MG63 (cell line): ENCODE measurements at regions not wholly inside any gene's neighbourhood (a gene's known extent, or its start where the extent isn't known, plus 50 kb on each side); places are given as distances from the start of the nearest gene placed in this dataset.
A peak's percentile ranks its signal among the peaks of the same experiment; 100 is the strongest.

ENCODE experiments used
- DNase-seq: peaks from one replicate; pipeline ENCODE4 v3.0.0-alpha.2; 2020
- H3K27me3 ChIP-seq: fragments of 250-450 bp; sonication (Bioruptor Pico); 2 replicates; pipeline ENCODE4 v1.5.1; 2020; ENCODE audit warnings: mild to moderate bottlenecking, moderate library complexity
- H3K36me3 ChIP-seq: fragments of 250-450 bp; sonication (Bioruptor Pico); 2 replicates; pipeline ENCODE4 v1.5.1; 2020; ENCODE audit warnings: mild to moderate bottlenecking, moderate library complexity
- H3K4me3 ChIP-seq: fragments of 250-450 bp; sonication (Bioruptor Pico); 2 replicates; pipeline ENCODE4 v1.5.1; 2020; ENCODE audit warnings: mild to moderate bottlenecking, moderate library complexity
- H3K9me3 ChIP-seq: fragments of 250-450 bp; sonication (Bioruptor Pico); 2 replicates; pipeline ENCODE4 v1.5.1; 2020; ENCODE audit warnings: mild to moderate bottlenecking, moderate library complexity

DNA sequence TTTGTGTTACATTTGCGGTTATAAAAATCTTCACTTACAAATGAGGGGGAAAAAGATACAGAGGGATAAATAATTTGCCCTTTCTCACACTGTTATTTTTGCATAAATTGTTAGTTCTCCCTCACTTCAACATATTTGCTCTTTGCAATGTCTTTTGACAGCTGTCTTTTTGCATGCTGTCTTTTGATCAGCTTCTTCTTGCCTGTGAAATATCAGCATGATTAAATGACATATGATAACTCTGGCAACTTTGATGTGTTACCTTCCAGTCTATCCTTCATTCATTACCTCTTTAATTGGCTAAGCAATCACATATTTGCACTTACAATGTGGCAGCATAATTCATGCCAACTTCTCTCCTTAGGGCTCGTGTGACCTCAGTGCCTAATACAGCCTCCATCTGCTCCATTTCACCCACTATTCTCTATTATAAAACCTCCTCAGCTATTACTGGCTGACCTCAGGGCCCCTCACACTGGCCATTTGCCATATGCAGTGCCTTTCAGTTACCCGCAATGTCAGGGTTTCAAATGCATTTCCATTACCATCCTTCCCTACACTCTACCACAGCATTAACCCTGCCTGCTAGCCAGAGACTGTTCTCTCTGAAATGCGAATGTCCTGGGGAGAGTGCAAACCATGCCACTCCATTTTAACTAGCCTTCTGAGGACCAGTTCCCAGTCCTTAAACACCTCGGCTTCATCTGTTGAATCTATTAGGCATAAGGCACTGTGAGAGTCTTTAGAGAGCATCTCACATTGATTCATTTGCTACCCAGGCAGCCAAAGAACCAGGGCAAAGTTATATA, 1056.6 kb upstream of the CHAC2 start:
- Histone ChIP-seq H3K27me3 (no peaks in the 10 kb centered on the region), H3K4me3 (no peak overlapping the region), H3K36me3 (no peaks in the 10 kb centered on the region), H3K9me3 (no peaks in the 10 kb centered on the region)
- DNase-seq, result no peak

DNA sequence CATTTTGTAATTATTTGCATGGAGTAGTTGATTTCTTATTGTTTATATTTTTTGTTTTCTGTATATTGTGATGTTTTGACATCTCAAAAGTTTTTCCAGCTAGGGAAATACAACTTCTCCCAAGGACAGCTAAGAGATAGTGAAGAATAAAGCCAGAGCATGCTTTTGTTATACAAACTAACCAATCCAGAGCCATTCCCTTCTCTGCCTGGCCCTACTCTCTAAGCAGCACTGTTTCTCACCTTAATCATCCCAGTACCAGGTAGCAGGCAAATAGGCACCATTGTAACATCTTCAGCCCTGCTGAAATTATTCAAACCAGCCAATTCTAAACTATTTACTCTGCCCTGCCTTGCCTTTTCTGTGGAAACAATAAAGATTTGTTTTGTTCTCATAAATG, 1063.4 kb upstream of the CHAC2 start:
- H3K4me3 ChIP-seq, result no peak overlapping the region
- DNase-seq, result no peak
- no peaks in the 10 kb centered on the region for H3K36me3 ChIP-seq
- no peaks in the 10 kb centered on the region for H3K9me3 ChIP-seq
- no peaks in the 10 kb centered on the region for H3K27me3 ChIP-seq

DNA sequence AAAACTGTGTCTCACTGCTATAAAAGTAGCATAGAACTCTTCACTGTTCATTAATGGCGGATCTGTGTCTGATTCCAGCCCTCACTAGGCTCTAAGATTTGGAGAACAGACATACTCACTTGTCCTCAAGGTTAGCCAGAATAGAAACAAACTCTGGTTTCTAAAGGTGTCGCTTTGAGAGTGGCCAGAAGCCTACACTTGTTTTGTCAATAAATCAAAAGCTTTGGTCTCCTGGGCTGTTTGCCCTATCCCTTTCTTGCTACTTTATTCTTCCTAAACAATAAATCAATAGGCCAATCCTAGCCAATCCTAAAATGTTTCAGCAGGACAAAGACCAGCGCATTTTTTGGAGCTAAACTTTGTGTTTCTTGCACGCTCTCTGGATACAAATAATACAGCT, 1064.6 kb upstream of the CHAC2 start:
- H3K36me3 ChIP-seq, result no peaks in the 10 kb centered on the region

DNA sequence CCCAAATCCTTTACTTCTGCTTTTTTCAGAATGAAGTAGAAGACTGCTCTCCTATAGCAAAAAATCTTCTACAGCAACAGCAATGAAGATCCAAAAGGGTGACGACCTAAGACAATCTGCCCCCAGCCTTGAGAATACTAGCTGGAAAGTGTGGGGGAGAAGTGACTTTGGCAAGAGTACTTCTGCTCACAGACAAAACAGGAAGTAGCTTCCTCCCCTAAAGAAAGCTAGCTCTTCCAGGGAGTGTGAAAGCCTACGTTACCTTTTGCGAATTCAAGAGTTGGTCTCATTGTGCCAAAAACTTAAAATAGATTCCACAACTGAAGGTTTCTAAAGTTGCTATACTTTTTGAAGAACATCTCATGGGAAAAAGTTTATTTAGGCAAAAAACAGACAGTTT, 1069.2 kb upstream of the CHAC2 start:
- Histone ChIP-seq H3K27me3 (no peaks in the 10 kb centered on the region), H3K36me3 (no peaks in the 10 kb centered on the region), H3K4me3 (no peak overlapping the region), H3K9me3 (no peaks in the 10 kb centered on the region)
- DNase-seq, result no peak

More for the DNA sequence above, 1064.6 kb upstream of the CHAC2 start:
- DNase-seq, result no peak
- H3K4me3 ChIP-seq, result no peak overlapping the region
- no peaks in the 10 kb centered on the region for H3K9me3 ChIP-seq
- H3K27me3 ChIP-seq, result no peaks in the 10 kb centered on the region

DNA sequence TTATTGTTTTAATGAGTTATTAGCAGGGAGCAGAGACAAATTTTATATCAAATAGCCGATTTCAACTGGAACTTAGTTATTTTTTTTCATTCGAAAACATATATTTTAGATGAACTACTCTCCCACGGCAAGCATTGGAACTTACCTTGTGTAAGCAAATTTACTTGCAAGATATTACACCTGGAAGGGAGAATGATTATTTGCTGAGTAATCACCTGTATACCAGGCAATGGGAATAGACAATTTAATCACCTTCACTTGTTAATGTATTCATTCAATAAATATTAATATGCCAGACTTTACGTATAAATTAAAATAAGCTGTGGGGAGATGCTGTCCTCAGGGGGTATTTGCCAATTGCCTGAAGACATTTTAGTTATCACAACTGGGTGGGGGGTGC, 1069.9 kb upstream of the CHAC2 start:
- no peak for DNase-seq
- Histone ChIP-seq H3K9me3 (no peaks in the 10 kb centered on the region), H3K27me3 (no peaks in the 10 kb centered on the region), H3K4me3 (no peak overlapping the region), H3K36me3 (no peaks in the 10 kb centered on the region)

DNA sequence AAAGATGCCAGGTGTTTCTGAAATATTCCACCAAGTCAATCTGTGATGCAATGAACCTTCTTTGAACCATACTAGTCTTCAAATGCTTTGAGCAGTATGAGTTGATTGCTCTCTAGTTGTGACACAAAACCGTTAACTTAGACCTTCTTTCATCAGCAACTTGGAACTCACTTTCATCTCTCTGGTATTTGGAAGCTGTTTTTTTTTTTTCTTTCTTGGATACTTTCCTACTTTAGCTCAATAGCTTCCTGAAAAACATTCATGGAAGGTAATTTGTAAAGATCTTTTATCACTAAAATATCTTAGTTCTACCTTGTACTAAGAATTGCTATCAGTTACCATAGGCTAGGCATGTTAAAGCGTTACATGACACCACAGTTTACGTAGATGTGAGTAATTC, 1071.9 kb upstream of the CHAC2 start:
- no peaks in the 10 kb centered on the region for H3K9me3 ChIP-seq
- H3K27me3 ChIP-seq, result no peaks in the 10 kb centered on the region
- no peak for DNase-seq

DNA sequence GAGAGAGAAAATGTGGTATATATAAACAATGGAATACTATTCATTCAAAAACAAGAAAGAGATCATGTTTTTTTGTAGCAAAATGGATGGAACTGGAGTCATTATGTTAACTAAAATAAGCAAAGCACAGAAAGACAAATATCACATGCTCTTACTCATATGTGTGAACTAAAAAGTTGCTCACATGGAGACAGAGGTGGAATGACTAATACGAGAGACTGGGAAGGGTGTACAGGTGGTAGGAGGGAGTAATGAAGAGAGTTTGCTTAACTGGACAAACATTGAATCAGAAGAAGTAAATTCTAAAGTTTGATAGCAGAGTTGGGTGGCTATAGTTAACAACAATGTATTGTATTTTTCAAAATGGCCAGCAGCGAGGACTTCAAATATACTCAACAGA, 1080.7 kb upstream of the CHAC2 start:
- Histone ChIP-seq H3K4me3 (no peak overlapping the region), H3K9me3 (peaks cover 3% of the 10 kb centered on the region; the same call in 1 of the 2 replicates), H3K36me3 (no peaks in the 10 kb centered on the region), H3K27me3 (no peaks in the 10 kb centered on the region)
- DNase-seq, result no peak

More for the DNA sequence above, 1071.9 kb upstream of the CHAC2 start:
- H3K4me3 ChIP-seq, result no peak overlapping the region
- H3K36me3 ChIP-seq, result no peaks in the 10 kb centered on the region

DNA sequence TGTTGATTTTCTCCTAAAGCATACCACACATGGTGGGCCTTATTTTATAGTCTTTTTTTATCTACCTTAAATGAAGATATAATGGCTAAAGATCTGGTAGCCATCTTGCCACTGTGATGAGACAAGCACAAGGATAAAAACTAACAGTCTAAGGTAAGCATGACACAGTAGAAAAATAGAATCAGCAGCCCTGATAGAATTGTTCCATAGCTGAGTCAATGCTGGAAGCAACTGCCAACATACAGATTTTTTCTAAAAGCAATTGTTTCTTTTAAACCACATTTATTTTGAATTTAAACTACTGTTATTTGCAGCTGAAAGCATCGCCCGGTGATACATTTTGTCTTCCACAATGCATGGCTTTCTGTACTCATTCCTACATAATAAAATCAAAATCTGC, 1091.5 kb upstream of the CHAC2 start:
- Histone ChIP-seq H3K36me3 (no peaks in the 10 kb centered on the region), H3K9me3 (no peaks in the 10 kb centered on the region), H3K27me3 (no peaks in the 10 kb centered on the region), H3K4me3 (no peak overlapping the region)
- no peak for DNase-seq

DNA sequence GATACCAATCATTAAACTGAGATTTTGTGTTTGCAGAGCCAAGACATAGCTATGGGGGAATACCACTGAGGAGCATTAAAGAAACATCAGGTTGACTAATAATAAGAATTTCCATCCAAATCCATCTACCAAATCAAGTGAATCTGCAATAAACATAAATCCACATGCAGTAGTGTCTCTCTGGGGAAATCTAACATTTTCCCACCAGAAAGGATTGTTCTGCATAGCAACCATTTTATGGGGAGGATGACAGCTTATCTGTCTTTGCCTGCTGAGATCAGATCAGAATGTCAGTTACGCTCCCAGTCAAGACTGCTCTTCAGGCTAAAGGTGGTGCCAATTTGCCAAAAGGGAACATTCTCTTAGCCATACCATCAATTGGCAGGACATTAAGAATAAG, 1098.9 kb upstream of the CHAC2 start:
- no peak overlapping the region for H3K4me3 ChIP-seq
- no peaks in the 10 kb centered on the region for H3K27me3 ChIP-seq
- H3K36me3 ChIP-seq, result no peaks in the 10 kb centered on the region
- peaks cover 2% of the 10 kb centered on the region for H3K9me3 ChIP-seq
- DNase-seq, result no peak

DNA sequence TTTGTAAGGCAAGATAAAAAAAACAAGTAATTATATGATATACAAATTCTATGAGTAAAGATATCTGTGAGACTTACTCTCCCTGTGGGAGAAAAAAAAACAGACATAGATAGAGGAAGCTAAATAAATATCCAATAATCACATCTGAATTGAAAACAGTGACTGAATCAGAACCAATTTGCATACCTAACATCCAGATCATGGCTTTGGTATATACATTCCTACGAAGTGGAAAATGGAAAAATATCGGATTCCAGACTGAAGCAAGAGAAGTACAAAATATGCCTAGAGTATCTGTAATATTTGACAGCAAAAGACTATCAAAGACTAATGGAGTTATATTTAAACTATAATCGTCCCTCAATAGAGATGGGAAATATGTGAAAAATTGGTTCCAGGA, 1108.1 kb upstream of the CHAC2 start:
- DNase-seq, result no peak
- Histone ChIP-seq H3K9me3 (peaks cover 3% of the 10 kb centered on the region; the same call in 1 of the 2 replicates), H3K36me3 (no peaks in the 10 kb centered on the region)

DNA sequence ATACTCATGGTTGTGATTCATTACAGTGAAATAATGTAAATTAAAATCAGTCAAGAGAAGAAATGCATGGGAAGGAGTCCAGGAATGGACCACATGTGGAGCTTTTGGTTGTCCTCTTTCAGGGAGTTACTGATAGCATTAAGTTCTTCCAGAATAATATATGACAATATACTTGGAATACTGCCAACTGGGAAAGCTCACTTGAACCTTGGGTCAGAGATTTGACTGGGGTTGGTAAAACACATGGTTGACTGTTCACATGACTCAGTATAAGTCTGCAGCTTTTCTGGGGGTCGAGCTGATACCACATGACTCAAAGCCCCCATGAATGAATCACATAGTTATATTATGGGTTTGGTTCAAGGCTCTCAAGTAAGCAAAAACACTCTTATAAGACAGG, 1109.0 kb upstream of the CHAC2 start:
- no peaks in the 10 kb centered on the region for H3K27me3 ChIP-seq
- H3K36me3 ChIP-seq, result no peaks in the 10 kb centered on the region
- peak; percentile 82 for DNase-seq

More for the DNA sequence above, 1108.1 kb upstream of the CHAC2 start:
- H3K27me3 ChIP-seq, result no peaks in the 10 kb centered on the region
- H3K4me3 ChIP-seq, result no peak overlapping the region

DNA sequence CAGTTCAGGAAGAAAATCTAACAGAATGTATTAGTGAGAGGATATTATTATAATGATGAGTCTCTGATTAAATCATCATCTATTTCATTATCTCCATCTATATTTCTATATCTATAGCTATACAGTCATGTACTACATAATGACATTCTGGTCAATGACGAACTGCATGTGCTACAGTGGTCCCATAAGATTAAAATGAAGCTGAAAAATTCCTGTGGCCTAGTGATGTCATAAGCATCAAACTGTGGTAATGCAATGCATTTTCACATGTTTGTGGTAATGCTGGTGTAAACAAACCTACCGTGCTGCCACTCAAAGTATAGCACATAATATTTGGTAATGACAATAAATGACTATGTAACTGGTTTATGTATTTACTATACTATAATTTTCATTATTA, 1127.9 kb upstream of the CHAC2 start:
- H3K4me3 ChIP-seq, result no peak overlapping the region
- no peak for DNase-seq
- H3K9me3 ChIP-seq, result no peaks in the 10 kb centered on the region; the same call in 1 of the 2 replicates
- H3K27me3 ChIP-seq, result no peaks in the 10 kb centered on the region
- no peaks in the 10 kb centered on the region for H3K36me3 ChIP-seq

More for the DNA sequence above, 1109.0 kb upstream of the CHAC2 start:
- H3K9me3 ChIP-seq, result peaks cover 5% of the 10 kb centered on the region
- H3K4me3 ChIP-seq, result no peak overlapping the region

DNA sequence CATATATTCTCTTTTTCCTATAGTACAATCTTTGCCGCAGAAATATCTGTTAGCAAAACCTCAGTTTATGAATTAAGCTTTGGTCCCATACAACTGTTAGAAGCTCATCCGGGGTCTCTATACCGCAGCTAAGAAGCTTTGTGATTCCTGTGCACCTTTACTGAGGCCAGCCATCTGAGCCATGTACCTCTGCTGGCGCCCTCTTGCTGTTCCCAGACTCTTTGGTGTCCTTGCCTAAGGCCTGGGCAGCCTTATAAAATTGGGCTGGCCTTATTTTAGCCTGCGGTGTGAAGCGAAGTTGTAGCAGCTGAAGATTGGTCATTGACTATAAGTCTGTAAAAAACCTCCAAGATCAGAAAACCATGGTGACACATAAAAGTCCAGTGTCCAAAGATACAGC, 1135.1 kb upstream of the CHAC2 start:
- Histone ChIP-seq H3K27me3 (no peaks in the 10 kb centered on the region), H3K4me3 (no peak overlapping the region), H3K36me3 (no peaks in the 10 kb centered on the region), H3K9me3 (no peaks in the 10 kb centered on the region)
- DNase-seq, result no peak

DNA sequence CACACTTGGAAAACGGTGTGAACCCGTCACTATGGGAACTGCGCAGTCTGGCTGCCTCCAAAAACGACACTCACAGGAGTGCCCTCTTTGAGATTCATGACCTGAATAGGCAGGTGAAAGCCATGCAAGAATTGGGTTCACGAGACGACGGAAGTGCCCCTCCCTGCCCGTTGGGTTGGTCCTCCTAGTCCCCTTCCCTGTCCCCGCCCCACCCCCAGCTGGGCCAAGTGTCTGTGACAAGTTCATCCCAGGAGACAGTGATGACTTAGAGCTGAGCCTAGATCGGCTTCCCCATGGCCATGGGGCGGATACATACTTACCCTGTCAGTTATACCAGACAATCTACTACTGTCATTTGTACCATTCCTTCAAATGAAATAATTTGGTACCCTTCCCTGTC, 1137.7 kb upstream of the CHAC2 start:
- DNase-seq, result no peak
- Histone ChIP-seq H3K9me3 (no peaks in the 10 kb centered on the region), H3K36me3 (no peaks in the 10 kb centered on the region), H3K4me3 (no peak overlapping the region), H3K27me3 (no peaks in the 10 kb centered on the region)

DNA sequence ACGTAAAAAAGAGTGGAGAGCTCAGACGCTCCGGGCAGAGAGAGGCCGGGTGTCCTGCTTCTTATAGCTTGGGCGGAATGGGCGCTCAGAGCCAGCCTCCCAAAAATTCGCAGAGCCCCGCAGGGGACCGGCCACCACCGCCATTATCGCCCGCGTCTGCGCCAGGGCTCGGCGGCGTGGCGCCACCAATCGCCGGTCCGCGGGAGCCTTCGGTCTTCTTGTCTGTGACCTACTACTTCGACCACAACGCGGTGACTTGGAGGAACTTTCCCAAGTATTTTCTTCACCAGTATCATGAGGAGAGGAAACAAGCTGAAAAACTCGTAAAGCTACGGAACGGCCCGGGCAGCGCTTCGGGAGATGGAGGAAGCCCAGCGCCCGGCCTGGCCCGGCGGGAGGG, 1138.1 kb upstream of the CHAC2 start:
- Histone ChIP-seq H3K27me3 (no peaks in the 10 kb centered on the region), H3K4me3 (no peak overlapping the region), H3K36me3 (no peaks in the 10 kb centered on the region), H3K9me3 (no peaks in the 10 kb centered on the region)
- DNase-seq, result no peak

DNA sequence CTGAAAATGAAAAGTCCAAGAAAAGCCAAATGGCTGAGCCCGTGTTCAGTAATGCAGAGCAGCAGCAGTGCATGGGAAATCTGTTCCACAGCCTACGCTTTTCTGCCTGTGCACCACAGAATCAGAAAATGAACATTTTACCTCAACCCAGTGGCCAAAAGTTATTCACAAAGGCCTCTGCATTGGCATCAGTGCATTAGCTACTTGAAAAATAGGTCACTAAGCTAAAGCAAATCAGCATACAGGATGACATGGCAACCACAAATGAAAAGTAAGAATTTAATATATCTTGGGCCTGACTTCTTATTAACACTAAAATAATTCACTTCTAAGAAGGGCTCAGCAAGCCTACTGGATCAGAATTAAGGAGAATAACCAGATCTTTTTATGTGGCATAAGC, 1145.3 kb upstream of the CHAC2 start:
- no peaks in the 10 kb centered on the region for H3K27me3 ChIP-seq
- H3K4me3 ChIP-seq, result no peak overlapping the region
- H3K9me3 ChIP-seq, result no peaks in the 10 kb centered on the region
- H3K36me3 ChIP-seq, result no peaks in the 10 kb centered on the region
- DNase-seq, result no peak

DNA sequence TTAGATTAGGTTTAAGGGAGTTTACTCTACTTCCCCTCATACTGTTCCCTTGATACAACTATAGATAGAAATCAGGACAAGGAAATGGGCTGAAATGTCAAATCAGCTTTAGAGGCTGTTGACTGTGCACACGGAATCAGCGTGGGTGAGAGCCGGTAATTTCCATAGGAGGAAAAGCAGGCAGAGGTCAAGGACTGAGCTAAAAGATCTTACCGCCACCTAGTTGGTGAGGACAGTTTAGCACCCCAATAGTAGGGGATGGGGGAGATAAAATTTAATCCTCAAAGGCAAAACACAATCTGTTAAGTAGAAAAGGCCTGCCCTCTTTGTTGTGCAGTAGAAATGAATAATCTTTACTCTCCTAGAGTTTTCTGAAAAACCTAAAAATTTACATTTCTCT, 1154.5 kb upstream of the CHAC2 start:
- H3K4me3 ChIP-seq, result no peak overlapping the region
- no peaks in the 10 kb centered on the region for H3K27me3 ChIP-seq
- no peaks in the 10 kb centered on the region for H3K9me3 ChIP-seq
- DNase-seq, result no peak
- no peaks in the 10 kb centered on the region for H3K36me3 ChIP-seq

DNA sequence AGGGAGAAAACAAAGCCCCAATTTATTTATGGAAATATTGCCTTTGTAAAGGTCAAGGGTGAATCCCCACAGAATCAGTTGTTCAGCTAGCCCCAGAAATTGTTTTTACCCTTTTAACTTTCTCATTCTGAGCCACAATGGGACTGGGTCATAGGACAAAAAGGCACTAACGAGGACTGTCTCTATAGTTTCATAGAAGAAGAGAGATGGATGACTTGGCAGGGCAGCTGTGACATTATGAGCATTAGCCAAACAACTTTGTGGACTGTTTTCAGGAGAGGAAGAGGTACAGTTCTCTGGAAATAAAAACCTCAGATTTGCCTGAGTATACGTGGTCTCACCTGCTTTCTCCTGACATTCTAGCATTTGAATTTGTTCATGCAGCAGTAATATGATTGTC, 1155.8 kb upstream of the CHAC2 start:
- DNase-seq, result no peak
- Histone ChIP-seq H3K9me3 (no peaks in the 10 kb centered on the region), H3K36me3 (no peaks in the 10 kb centered on the region), H3K4me3 (no peak overlapping the region), H3K27me3 (no peaks in the 10 kb centered on the region)
